ENCODE measurements at regions not wholly inside any gene's neighbourhood (a gene's known extent, or its start where the extent isn't known, plus 50 kb on each side); places are given as distances from the start of the nearest gene placed in this dataset.

GRCh38 chr18:70385474-70385873 is 96.6 kb downstream of the SOCS6 start:
- FAIRE-seq (no peak), DNase-seq (ENCODE audit: insufficient read length, low spot score) (no peak)

DNA sequence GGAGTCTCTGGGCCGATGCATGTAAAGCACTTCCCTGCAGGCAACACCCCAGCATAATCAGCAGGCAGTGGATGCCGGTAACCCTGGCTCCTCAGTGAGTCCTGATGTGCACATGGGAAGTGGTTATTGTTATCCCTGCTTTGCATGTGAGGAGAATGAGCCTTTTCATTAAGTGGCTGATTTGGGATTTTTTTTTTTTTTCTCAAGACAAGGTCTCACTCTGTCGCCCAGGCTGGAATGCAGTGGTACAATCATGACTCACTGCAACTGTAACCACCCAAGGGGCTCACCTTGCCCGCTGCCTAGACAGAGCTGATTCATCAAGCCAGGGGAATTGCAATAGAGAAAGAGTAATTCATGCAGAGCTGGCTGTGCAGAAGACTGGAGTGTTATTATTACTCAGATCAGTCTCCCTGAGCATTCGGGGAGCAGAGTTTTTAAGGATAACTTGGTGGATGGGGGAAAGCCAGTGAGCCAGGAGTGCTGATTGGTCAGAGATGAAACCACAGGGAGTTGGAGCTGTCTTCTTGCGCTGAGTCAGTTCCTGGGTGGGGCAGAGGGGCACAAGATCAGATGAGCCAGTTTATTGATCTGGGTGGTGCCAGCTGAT is 95.4 kb downstream of the SOCS6 start:
- no peak for FAIRE-seq
- DNase-seq (ENCODE audit: insufficient read length, low spot score), result no peak

DNA sequence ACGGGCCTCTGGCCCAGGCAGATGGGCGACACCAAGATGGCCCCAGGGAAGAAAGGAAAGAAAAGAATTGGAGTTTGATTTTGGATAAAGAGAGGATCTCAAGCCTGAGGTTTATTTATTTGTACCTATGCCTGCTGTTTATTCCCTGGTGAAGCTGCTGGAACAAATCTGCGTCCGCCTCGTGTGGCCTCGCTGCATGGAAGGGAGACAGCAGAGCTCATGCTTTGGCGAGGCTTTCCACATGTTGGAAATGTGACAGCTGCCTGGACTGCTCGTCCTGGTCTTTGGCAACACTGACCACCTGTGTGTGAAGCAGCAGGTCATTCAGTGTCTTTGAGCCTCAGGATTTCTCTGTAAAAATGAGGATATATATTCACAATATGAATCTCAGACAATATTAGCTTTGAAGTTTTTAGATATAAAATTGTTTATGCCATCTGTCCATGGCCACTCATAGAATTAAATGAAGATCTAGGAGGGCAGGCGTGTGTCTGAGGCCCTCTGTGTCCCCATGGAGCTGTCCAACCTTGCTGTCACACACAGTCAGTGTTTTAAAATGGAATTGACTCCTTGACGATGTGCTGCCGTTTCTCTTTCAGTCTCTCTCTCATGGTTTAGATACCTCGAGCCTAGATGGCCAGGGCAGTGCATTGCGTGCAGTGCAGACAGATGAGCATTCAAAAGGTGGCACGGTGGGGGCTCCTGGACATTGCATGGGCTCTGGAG is 94.3 kb downstream of the SOCS6 start:
- DNase-seq (ENCODE audit: insufficient read length, low spot score) (no peak), FAIRE-seq (no peak)

- DNase-seq (ENCODE audit: insufficient read length, low spot score) (no peak), FAIRE-seq (no peak)
These were observed 93.2 kb downstream of the SOCS6 start for GRCh38 chr18:70382017-70382416.

- no peak for FAIRE-seq
- DNase-seq (ENCODE audit: insufficient read length, low spot score), result no peak
These were observed 92.4 kb downstream of the SOCS6 start for GRCh38 chr18:70380915-70381896.
